VCaP (cell line): ENCODE measurements at regions not wholly inside any gene's neighbourhood (a gene's known extent, or its start where the extent isn't known, plus 50 kb on each side); places are given as distances from the start of the nearest gene placed in this dataset.

Experiments
- H3K27ac ChIP-seq: fragments of 450-650 bp; 2 replicates; pipeline ENCODE4 v1.5.1; 2017
- CTCF ChIP-seq: fragments of 450-650 bp; conservative IDR thresholded peaks from 2 replicates; pipeline ENCODE4 v1.5.1; 2017; ENCODE audit warnings: mild to moderate bottlenecking, moderate library complexity

DNA sequence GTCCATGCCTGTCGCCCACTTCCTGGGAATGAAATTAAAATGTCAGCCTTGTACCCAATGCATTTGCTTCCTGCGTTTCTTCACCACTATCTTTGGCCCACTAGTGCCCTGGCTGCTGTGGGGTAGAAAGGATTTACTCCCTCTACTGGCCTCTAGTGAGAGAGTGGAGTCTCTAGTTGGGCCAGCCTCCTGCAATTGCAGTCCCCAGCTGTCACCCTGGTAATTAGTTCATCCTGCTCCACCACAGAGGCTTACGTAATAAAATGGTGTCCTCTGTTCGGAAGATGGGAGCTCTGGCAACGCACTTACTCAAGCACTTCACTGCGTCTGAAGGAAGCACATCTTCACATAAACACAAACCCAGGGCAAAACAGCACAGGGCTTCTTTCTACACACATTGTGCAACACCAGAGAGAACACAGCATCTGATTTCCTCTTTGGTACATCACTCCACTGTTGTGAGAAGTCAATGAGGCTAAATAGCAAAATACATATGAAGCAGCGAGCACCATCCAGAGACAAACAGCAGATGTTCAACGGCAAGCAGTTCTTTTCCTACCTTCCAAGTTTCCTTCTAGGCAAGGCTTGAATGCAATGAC, 274.6 kb downstream of the LRATD1 start:
- TF ChIP-seq CTCF: peak; percentile 56

DNA sequence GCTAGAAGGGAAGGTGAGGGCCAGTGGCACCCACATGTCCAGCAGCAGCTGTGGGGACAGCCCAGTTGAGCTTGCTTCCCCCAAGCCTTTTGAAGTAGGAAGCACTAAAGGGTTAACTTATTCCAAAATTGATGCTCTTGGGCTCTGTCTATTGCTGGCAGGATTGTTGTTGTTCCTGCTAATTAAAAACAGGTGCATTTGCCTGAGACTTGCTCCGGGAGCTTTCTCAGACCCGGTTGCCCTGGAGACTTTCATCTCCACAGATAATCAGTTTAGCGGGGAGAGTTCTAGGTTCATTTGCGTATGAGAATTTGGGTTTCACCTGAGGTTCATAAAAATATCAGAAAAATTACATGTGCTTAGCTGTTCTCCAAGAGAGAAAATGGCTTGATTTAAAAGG, 277.3 kb downstream of the LRATD1 start:
- no peak overlapping the region for H3K27ac ChIP-seq
- no peak for TF ChIP-seq CTCF

More for the DNA sequence above, 274.6 kb downstream of the LRATD1 start:
- H3K27ac ChIP-seq: no peak overlapping the region

DNA sequence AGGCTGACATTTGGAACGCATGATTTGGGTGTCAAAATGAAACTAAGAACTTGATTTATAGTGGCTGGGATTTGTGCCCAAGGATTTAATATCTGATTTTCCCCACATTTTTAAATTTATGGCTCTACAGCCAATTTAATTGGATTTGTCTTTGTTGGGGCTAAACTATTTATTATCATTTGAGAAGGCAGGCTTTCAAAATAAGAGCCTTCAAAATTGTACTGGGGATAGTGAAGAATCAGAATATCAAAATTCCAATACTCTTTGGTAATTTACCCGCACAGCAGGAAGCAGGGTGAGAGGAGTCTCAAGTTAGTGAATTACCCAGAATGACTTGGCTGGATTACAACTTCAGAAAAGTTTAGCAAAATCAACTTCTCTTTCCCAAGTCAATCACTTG, 278.1 kb downstream of the LRATD1 start:
- H3K27ac ChIP-seq: no peak overlapping the region
- no peak for TF ChIP-seq CTCF

DNA sequence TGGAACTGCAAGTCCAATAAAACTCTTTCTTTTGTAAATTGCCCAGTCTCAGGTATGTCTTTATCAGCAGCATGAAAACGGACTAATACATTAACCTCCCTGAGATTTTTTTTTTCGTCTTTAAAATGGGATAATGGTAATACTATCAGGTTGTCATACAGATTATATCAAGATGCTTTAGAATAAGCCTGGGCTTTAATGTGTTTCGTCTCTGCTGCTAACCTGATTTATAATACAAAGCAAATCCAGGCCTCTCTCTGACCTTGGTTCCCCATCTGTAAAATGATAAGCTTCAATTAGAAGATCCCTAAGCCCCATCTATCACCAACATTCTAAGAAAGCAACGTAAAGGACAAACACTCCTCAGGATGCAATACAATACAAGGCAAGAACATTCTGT, 283.5 kb downstream of the LRATD1 start:
- H3K27ac ChIP-seq: no peak overlapping the region
- TF ChIP-seq CTCF: no peak

DNA sequence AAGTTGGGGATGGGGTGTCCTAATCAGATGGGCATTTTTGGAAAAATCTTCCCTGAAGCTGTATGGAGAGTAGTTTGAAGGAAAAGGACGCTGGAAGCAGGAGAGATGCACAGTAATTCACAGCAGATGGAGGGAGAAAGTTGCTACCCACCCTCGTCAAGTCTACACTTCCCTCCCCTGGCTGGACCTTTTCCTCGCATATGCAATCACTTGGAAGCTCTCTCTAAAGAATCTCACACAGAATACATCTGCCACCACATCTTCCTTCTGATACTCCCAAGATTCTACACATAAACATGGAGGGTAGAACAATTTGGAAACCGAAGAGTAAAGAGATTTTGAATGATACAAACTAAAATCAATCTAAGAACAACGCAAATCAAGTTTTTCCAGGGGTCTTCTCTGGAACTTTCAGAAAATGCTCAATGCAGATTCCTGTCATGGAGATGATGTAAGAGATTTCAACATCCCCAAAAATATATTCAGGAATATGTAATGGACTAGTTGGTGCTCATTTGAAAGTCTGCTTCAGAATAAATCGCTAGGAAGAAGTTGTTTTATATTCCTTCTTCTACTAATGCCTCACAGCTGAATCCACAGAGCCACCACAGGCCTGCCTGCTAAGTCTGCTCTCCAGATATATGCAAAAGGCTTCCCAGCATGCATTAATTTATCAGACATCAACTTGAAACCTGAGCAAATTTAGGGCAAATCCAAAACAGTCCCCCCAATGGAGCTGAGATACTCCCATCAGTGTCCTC, 291.5 kb downstream of the LRATD1 start:
- TF ChIP-seq CTCF: no peak
- no peak overlapping the region for H3K27ac ChIP-seq

GRCh38 chr2:14925471-14925870, 293.0 kb downstream of the LRATD1 start:
- no peak for TF ChIP-seq CTCF
- H3K27ac ChIP-seq: no peak overlapping the region

- H3K27ac ChIP-seq: no peak overlapping the region
Measured at GRCh38 chr2:14927021-14927564, 294.6 kb downstream of the LRATD1 start.

More at GRCh38 chr2:14927021-14927564, 294.6 kb downstream of the LRATD1 start:
- no peak for TF ChIP-seq CTCF
